HG02884 (cell line): ENCODE measurements at regions not wholly inside any gene's neighbourhood (a gene's known extent, or its start where the extent isn't known, plus 50 kb on each side); places are given as distances from the start of the nearest gene placed in this dataset.
"Not testable (repeated sequence)": the region's sequence is repeated elsewhere in the genome, so short reads cannot be mapped to it uniquely, and the experiment has no call there.

ENCODE experiments used
- ATAC-seq: cut with Tn5 transposase; IDR thresholded peaks from one replicate; pipeline ENCODE4 v1.9.1; 2021; ENCODE audit warnings: mild to moderate bottlenecking, moderate library complexity; ENCODE audit not compliant: unreplicated experiment

DNA sequence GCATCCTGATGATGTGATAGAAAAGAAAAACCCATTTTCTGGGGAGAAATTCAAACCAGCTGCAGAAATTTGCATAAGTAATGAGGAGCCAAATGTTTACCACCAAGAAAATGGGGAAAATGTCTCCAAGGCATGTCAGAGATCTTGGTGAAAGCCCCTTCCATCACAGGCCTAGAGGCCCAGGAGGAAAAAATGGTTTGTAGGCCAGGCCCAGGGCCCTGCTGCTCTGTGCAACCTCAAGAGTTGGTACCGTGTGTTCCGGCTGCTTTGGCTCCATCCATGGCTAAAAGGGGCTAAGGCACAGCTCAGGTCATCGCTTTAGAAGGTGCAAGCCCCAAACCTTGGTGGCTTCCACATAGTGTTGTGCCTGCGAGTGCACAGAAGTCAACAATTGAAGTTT lies 543.1 kb downstream of the ZNF608 start:
- no peak for ATAC-seq

DNA sequence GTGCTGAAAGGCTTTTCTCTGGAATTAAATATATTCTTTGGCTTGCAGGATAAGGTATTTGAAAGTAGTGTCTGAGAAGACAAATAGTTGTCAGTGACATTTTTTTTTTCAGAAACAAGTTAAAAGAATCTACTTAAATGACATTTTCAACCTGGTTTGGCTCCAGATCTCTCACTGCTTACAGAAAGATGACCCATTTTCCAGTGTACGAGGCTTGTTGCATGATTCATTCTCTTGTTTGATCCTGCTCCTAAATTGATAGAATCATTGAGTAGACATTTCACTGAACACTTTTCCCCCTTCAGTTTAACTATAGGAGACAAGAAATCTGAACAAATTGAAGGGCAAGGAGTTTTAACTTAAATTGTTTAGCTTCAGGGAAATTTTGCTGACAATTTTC lies 546.1 kb downstream of the ZNF608 start:
- no peak for ATAC-seq

DNA sequence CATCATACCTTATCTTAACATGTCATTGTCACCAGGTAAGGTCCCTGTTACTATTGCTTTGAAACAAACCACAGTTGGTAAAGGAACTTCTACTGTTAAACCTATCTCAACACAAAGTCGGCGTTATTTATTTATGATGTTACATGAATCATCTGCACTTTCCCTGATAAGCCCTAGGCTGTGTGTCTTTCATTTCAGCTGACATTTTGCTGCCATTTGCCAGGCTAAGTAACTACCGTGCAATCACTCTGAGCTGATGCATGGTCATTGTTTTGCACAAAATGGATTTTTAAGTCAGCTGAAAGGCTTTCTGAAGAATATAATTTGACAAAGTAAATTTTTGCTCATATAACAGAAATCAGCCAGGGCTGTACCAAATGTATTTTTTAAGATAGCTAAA lies 546.5 kb downstream of the ZNF608 start:
- no peak for ATAC-seq

DNA sequence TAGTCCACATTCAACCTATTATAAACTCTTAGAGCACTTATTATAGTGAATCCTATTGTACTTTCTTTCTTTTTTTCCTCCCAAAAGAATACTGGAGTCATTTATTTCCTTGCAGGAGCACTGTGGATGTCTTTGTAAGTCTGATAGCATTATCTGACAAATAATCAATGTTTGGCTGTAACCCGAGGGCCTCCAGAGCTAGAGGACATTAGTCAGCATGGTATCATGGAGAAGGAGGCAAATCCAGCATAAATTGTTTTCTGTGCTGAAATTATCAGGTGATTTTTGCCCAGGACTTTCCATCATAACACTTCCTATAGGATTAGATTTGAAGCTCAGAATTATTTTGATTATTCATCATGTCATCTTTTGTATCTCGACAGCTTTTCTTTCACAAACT lies 551.0 kb downstream of the ZNF608 start:
- ATAC-seq = no peak

DNA sequence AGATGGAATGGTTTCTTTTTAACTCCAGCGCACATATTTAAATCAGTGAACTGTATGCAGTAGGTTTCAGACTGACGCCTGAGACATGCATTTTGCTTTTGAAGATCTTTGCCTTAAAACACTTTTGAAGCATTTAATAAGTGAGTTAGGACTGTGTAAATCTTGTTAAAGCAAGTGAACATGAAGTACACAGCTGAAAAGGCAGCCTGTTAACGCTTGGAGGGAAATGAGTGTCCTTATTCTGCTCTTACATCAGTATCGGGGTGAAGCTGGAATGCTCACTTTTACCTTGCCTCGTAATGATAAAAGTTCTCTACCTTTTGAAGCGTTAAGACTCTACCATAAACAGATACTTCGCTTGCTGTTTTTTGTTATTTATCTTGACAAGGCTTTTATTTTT lies 552.2 kb downstream of the ZNF608 start:
- ATAC-seq = no peak

DNA sequence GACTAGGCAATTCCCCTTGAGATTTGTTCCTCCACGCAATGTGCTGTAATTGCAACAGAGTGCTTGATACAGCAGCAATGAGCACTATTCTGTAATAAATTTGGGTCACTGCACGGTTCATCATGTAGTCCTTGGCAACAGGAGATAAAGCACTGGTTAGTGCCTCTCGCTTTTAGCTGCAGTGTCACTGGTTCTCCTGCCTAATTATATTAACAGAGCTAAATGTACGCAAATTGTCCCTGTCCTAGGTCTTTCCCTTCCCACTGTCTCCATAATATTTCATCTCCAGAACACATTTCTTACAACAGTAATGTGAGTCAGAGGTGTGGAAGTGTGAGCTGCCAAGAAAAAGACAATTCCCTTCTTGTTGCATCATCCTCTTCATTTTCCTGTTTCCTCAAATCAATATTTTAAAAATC lies 553.1 kb downstream of the ZNF608 start:
- ATAC-seq = no peak

DNA sequence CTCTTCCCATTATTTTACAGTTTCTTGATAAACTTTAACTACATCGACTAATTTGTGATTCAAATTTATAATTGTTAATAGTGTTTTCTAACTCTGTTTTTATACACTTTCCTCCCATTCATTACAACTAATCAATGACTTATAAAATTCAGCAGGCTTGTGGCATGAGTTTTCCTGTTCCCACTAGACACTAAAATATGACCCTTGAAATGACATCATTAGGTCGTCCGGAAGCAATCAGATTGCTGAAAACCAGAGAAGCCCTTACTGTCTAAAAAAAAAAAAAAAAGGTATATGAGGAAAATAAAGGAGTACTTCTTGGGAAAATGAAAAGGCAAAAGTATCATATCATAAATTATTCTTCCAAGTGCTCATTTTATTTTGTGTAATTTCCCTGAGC lies 553.7 kb downstream of the ZNF608 start:
- no peak for ATAC-seq

DNA sequence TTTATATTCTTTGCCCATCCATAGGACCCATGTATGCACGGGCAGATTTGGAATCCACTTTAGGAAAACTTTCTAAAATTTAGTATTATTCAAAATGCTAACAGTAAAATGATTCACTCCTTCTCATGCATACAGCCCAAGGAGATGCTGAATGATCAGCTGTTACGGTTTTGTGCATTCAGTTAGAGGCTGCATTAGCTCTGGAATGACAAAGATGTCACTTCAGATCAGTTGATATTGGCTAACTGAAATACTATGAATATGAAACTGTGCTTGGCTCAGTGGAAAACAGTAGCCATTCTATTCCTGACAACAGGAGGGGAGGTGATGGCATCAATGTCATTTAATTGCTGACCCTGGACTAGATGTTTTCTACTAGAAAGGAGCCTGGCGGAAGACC lies 560.7 kb downstream of the ZNF608 start:
- ATAC-seq = no peak

DNA sequence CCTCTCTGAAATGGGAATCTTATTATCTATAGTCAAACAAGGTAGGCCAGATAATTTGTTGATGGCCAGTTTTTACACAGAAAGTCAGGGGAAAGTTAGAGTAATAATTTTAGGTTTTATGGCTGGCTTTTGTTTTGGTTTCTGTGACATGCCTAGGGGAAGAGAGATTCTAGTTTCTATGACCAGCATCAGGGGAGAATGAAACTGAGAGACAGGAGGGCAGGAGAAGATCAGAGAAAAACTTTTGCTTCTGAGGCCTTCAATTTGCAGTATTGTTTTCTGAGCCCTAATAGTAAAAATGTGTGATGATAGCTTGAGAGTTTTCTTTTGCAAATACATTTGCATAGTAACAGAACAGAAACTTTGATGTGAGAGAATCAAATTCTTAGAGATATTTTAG lies 564.3 kb downstream of the ZNF608 start:
- peak; percentile 70 for ATAC-seq

DNA sequence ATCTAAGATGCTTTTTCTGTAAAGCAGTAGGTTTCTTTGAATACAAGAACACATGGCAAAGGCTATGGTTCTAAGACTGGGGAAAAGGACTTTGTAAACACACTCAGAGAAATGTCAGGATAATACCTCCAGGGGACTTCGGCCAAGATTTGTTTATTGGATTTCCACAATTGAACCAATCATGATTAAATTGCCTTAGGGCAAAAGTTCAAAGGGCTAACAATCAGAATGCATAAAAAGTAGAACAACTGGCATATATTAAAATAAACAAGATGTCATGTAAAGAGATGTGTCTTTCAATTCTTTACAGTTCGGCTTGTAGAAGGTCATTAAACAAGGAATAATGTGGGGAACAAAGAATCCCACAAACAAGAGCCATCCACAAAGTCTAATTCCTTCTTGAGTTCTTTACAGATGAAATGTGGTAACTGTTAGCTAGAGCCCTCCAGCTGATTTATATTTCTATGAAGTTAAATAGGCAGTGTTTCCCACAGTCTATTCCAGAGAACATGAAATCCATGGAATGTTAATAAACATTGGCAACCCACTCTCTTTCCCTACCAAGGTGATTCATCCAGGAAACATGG lies 565.5 kb downstream of the ZNF608 start:
- no peak for ATAC-seq

DNA sequence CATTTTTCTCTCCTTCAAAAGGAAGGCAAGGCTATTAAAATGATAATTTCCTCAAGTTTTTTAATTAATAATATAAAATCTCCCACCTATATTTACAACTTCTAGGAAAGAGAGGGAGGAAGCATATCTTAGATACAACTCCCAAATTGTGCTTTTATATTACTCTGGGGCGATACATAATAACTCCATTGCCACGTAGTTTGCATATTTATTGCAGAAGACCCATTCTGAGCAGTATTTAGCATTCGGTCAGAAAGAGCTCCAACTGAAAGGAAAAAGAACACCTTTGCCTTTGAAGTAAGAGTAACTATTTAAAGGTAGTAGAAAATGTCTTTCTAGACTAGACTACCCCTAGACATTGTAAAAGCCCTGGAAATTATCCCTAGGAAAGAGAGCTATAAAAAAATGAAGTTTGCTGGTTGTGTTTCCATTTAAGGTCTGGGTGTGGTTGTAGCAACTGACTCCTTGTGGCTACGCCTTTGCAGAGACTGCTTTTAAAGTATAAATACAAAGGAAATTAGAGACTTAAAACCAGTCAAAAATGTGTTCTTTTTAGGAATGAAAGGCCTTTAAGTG lies 566.1 kb downstream of the ZNF608 start:
- ATAC-seq = no peak

DNA sequence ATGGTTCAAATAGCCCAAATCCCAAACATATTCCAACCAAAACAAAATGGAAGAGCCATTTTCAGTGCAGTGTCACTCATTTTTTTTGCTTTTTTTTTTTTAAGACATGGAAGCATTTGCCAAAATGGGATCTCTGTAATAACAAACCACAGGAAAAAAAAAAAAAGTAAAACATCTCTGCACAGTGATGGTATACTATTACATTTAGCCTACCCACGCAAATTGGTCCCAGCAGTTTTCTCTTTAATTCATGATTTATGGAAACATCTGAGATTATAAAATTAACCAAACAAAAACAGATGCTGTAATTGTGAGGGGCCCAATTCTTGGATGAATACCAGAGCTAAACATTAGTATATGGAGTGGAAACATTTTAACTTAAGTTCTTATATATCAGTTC lies 566.6 kb downstream of the ZNF608 start:
- ATAC-seq = no peak

DNA sequence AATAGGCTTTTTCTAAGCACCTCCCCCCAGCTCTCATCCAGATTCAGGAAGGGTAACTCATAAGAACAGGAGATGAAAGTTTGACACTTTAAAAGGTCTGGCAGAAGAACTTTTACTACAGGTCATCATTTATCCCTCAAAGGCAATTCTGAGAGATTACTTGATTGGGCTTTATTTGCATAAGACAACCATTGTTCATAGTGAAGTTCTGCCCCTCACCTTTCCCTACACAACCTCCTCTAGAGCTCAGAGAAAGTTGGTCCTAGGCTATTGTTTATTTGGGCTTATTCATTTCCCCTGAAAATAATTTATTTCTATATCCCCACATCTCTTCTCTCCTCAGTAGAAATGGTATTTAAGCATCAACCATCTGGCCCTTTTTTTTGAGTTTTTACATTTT lies 568.4 kb downstream of the ZNF608 start:
- no peak for ATAC-seq

DNA sequence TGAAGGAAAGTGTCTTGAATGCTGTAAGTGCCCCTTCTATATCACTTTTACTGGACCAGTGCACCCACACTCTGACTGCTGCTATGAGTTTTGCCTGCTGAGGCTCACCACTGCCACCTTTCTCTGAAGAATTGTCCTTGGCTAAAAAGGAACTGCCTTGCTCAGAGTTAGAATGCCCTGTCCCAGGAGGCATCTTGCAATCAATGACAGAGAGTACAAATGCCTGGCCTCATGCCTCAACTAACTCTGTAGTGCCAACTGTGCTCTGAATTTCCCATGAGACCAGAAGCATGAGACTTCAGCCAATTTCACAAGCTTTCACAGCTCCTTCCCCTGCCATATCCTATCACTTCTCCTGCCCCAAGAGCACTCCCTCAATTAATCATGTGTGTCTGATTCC lies 569.7 kb downstream of the ZNF608 start:
- no peak for ATAC-seq

DNA sequence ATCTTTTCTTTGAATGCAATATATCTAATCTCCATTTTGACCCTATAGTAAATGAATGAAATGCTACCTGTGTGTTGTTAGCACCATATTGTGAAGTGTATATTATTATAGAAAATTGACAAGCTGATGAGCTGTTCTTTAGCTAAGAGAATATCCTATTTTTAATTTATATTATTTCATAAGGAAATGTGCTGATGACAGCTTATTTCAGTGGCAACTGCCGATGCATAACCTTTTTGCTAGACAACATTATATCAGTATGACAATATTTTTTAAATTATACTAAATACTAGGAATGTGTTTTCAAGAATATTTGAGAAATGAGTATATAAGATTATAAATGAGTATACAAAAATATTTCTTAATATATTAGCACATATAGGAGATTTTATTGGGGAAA lies 573.1 kb downstream of the ZNF608 start:
- no peak for ATAC-seq

DNA sequence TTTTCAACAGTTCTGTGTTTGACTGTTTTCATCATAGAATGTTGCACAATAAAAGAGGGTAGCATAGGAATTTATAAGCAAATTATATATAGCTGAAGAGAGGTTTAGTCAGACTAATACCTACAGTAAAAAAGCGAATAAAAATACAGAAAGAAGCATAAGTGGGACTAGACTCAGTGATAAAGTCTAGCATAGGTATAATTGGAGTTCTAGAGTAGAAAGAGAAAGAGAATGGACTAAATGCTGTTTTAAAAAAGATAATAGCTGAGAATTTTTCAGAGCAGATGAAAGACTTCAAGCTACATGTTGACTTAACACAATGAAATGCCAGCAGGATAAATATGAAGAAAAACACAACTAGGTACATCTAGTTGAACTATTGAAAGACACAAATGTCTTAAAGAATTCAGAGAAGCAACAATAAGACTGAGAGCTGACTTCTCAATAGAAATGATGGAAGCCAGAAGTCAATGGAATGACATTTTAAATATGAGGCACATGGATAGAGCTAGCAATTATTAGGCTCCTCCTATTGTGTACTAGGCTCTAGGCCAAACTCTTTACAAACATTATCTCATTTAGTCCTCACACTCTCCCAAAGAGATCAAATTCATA lies 573.9 kb downstream of the ZNF608 start:
- ATAC-seq = no peak

DNA sequence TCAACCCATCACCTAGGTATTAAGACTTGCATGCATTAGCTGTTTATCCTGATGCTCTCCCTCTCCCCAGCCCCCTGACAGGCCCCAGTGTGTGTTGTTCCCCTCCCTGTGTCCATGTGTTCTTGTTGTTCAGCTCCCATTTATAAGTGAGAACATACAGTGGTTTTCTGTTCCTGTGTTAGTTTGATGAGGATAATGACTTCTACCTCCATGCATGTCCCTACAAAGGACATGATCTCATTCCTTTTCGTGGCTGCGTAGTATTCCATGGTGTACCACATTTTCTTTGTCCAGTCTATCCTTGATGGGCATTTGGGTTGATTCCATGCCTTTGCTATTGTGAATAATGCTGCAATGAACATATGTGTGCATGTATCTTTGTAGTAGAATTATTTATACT lies 578.3 kb downstream of the ZNF608 start:
- not testable (repeated sequence) for ATAC-seq

DNA sequence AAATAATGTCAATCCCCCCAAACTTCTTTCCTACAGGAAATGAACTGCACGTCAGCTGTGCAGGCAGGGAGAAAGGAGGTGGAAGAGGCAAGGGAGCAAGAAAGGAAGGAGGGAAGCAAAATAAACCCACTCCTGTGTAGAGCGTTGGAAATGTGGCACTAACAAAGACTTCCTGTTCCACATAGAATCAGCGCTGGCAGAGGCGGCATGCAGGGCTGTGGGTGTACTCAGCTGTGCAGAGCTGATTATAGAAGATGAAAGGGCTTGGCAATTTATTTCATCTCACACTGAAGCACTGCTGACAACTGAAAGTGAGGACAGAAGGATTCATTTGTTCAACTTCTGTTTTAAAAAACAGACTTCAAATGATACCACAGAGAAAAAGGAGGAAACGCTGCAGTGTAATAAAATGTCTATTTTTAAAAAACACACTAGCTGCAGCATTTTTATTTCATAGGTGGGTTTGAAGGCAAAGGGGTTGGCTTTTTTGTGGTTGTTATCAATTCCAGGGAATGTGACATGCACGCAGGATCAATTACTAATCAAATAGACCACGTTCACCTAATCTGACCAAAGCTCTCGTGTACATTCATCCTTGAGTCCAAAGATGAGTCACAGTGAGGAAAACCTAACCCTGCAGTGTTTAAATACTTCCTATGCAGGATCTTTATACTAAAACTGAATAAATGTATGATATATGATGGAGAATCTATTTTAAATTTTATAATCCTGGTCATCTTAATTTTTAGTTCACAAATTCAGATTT lies 583.5 kb downstream of the ZNF608 start:
- no peak for ATAC-seq

DNA sequence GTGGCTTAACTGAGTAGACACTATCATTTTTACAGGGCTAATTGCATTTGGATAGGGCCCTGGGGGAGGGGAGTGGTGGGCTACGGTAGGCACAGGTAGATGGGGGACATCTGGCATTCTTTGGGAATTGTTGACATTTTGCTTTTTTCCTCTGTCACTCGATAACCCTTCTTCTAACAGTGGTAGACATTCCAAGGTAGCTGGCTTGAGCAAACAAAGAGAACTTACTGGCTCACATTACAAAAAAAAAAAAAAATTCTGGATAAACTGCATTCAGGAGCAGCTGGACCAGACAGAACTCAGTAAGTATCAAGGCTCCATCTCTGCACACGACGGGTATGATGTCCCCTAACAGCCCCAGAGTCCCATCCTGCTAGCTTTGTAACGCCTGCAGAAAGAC lies 585.2 kb downstream of the ZNF608 start:
- no peak for ATAC-seq

DNA sequence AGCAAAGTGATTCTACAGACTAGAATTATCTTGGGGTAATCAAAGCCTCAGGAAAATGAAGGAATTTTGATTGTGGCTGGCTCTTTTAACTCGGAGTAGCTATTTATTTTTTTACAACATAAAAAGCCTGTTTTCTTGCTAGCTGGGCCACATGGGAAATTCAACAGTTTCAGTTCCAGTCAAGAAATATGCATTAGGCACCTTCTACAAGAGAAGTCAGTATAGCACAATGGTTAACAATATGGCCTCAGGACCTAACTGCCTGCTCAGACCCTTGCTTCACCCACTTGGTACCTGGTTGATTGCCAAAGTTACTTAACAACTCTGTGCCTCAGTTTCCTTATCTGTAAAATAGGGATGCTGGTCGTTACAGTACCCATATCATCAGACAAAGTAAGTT lies 586.2 kb downstream of the ZNF608 start:
- ATAC-seq = no peak

DNA sequence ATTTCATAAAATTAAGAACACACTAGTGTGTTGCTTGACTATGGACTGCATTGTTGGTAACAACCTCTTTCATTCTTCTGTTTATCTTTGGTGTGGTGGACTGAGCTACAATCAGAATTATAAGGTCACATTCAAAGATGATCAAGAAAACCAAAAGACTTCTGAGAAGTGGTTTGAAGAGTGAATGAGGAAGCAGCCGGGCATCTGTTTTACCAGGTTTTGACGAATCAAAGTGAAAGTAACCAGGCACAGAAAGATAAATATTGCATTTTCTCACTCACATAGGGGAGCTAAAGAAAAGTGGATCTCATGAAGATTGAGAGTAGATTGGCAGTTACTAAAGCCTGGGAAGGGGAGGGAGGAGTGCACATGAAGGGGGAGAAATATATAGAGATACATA lies 589.1 kb downstream of the ZNF608 start:
- peak; percentile 77 for ATAC-seq

DNA sequence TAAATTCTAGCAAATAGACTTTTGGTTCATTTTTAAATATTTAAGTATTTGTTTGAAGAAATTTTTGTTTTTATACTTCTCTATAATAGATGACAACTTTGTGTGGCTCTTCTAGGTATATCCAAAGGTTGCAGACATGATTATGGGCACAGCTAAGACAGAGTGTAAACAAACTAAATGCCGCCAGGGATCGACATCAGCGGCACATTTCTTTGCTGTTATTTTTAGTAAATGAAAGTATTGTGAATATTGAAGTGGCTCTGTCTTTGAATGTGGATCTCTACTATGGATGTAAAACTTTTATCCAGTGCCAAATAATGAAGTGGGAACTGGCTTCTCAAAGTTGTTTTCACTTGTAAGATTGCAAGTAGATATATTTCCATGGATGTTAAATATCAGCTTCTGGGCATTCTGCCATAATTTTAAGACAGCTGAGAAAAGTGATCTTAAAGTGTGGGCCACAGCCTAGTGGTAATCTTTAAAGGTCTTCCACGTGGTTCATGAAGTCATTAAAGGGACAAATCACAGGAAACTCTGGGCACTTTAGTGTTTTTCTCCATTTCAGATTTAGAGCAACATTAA lies 589.9 kb downstream of the ZNF608 start:
- no peak for ATAC-seq
